Skeletal muscle satellite cell (primary cell): ENCODE measurements at regions not wholly inside any gene's neighbourhood (a gene's known extent, or its start where the extent isn't known, plus 50 kb on each side); places are given as distances from the start of the nearest gene placed in this dataset.
A peak's percentile ranks its signal among the peaks of the same experiment; 100 is the strongest.

Source experiments
- H3K27me3 ChIP-seq: 2 replicates; pipeline ENCODE4 v1.7.0; 2013; ENCODE audit warnings: low read length; ENCODE audit not compliant: control insufficient read depth, insufficient read depth
- H3K36me3 ChIP-seq: 2 replicates; pipeline ENCODE4 v1.7.0; 2013; ENCODE audit warnings: mild to moderate bottlenecking, control low read depth, low read length; ENCODE audit not compliant: insufficient read depth
- H3K4me1 ChIP-seq: 2 replicates; pipeline ENCODE4 v1.7.0; 2013; ENCODE audit warnings: low read length; ENCODE audit not compliant: control insufficient read depth, insufficient read depth
- H3K4me2 ChIP-seq: 2 replicates; pipeline ENCODE4 v1.7.0; 2013; ENCODE audit warnings: mild to moderate bottlenecking, low read length
- H3K4me3 ChIP-seq: 2 replicates; pipeline ENCODE4 v1.7.0; 2013; ENCODE audit warnings: low read length
- H3K9ac ChIP-seq: 2 replicates; pipeline ENCODE4 v1.7.0; 2013; ENCODE audit warnings: mild to moderate bottlenecking, low read depth, low read length, moderate library complexity
- H3K9me3 ChIP-seq: replicated peaks from 2 replicates; pipeline ENCODE4 v1.7.0; 2013; ENCODE audit warnings: mild to moderate bottlenecking, control low read depth, low read length

DNA sequence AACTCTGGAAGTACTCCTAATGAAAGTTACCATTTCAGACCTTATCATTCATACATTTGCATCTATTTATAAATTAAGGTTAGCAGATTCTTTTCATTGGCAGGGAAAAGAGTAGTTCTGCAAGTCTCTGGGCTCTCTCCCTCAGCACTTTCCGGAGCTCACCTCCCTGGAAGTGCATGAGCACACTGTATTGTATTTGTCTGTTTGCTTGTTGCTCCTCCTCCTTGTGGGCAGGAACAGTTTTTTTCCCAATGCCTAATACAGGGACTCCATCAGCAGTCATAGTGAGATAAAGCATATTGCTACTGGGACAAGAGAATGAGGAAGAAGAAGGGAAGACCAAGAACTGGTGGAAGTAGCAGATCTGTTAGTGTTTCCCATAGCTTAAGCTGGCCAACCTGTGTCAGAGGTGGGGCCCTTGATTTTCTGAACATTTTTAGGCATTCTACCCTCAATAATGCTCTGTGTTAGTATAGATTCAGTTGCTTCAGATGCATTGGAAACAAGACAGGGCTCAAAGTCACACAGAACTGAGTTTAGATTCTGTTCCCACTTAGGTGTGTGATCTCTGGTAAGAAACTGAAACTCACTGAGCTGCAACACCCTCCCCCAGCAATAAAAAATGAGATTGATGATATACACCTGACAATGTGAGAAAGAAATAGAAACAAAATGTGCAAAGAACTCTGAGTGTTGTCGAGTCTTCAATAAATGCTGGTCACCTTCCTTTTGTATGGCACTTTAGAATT lies 407.8 kb downstream of the TUSC7 start:
- H3K9ac ChIP-seq, result no peak overlapping the region
- H3K4me2 ChIP-seq, result no peak overlapping the region
- no peaks in the 10 kb centered on the region for H3K9me3 ChIP-seq
- H3K36me3 ChIP-seq, result no peaks in the 10 kb centered on the region
- H3K4me1 ChIP-seq, result peaks cover 6% of the 10 kb centered on the region
- no peaks in the 10 kb centered on the region for H3K27me3 ChIP-seq
- no peak overlapping the region for H3K4me3 ChIP-seq

DNA sequence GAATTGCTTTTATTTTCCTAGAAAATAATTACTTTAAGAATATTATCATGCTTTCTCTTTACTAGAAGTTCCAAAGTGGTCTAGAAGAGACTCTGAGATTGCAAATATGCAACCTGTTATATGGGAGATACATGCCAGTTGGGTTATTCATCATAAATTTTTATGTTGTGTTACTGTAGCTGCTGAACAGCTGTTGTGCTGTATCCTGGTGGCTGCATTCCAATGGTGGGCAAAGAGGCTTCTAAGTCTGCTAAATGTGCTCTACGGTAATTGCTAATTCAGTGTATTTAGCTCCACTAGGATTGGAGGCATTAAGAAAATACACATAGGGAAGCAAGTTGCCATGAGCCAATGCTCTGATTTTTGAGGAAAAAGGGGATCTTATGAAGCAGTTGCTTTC lies 409.0 kb downstream of the TUSC7 start:
- Histone ChIP-seq H3K36me3 (no peaks in the 10 kb centered on the region), H3K27me3 (no peaks in the 10 kb centered on the region), H3K9me3 (no peaks in the 10 kb centered on the region), H3K4me1 (peaks cover 9% of the 10 kb centered on the region), H3K9ac (no peak overlapping the region), H3K4me2 (no peak overlapping the region), H3K4me3 (no peak overlapping the region)

DNA sequence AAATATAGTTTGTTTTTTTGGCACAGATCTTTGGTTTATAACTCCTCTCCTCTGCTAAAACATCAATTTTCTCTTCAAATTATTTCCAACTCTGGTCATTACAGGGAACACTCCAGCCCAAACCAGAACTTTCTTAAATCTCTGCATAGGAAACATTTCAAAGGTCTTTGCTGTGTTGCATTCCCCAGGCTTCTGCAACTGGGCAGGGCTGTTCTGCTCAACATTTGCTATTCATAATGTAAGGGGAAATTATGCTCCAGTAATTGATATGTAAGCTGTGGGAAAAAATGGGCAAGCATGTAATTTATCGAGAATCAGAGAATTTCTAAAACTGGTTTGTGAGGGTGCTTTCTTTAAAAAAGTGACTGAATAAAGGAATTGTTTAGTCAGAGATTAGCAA lies 410.4 kb downstream of the TUSC7 start:
- no peak overlapping the region for H3K9ac ChIP-seq
- no peaks in the 10 kb centered on the region for H3K9me3 ChIP-seq
- no peaks in the 10 kb centered on the region for H3K36me3 ChIP-seq
- no peak overlapping the region for H3K4me3 ChIP-seq
- no peak overlapping the region for H3K4me2 ChIP-seq
- H3K27me3 ChIP-seq, result no peaks in the 10 kb centered on the region
- peaks cover 10% of the 10 kb centered on the region for H3K4me1 ChIP-seq

DNA sequence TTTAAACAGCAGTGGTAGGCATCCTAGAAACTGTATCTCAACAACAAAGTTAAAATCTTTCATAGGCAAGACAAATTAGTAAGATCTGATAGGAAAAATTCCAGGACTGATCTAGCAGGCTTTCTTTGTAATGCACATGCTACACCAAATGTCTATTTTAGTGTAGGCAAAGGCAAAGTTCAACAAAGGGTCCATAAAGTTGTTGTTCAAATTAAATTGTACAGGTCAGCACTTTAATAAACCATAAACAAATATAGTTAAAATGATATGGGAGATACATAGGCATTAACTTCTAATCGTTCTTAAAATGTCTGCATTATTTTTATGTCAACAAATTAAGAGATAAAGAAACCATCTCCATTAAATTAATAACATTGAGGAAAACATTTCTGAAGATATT lies 413.0 kb downstream of the TUSC7 start:
- Histone ChIP-seq H3K36me3 (no peaks in the 10 kb centered on the region), H3K27me3 (no peaks in the 10 kb centered on the region), H3K4me3 (no peak overlapping the region), H3K4me2 (no peak overlapping the region), H3K4me1 (peaks cover 14% of the 10 kb centered on the region), H3K9me3 (no peaks in the 10 kb centered on the region), H3K9ac (no peak overlapping the region)

- Histone ChIP-seq H3K4me1 (peaks cover 24% of the 10 kb centered on the region), H3K36me3 (no peaks in the 10 kb centered on the region), H3K9me3 (no peaks in the 10 kb centered on the region), H3K9ac (no peak overlapping the region), H3K4me2 (no peak overlapping the region), H3K27me3 (no peaks in the 10 kb centered on the region), H3K4me3 (no peak overlapping the region)
These were observed 416.9 kb downstream of the TUSC7 start for GRCh38 chr3:117126460-117126859.

- Histone ChIP-seq H3K36me3 (no peaks in the 10 kb centered on the region), H3K9me3 (no peaks in the 10 kb centered on the region), H3K4me1 (peaks cover 24% of the 10 kb centered on the region), H3K4me2 (no peak overlapping the region), H3K9ac (no peak overlapping the region), H3K27me3 (no peaks in the 10 kb centered on the region), H3K4me3 (no peak overlapping the region)
These were observed 417.5 kb downstream of the TUSC7 start for GRCh38 chr3:117126946-117127546.

- peaks cover 24% of the 10 kb centered on the region for H3K4me1 ChIP-seq
These were observed 418.6 kb downstream of the TUSC7 start for GRCh38 chr3:117128133-117128532.

GRCh38 chr3:117128872-117129271 lies 419.3 kb downstream of the TUSC7 start:
- peaks cover 21% of the 10 kb centered on the region for H3K4me1 ChIP-seq
- H3K4me3 ChIP-seq, result no peak overlapping the region
- H3K9me3 ChIP-seq, result no peaks in the 10 kb centered on the region
- H3K9ac ChIP-seq, result no peak overlapping the region
- no peaks in the 10 kb centered on the region for H3K27me3 ChIP-seq
- H3K36me3 ChIP-seq, result no peaks in the 10 kb centered on the region
- no peak overlapping the region for H3K4me2 ChIP-seq

More at GRCh38 chr3:117128133-117128532, 418.6 kb downstream of the TUSC7 start:
- no peak overlapping the region for H3K9ac ChIP-seq
- H3K4me2 ChIP-seq, result no peak overlapping the region
- no peaks in the 10 kb centered on the region for H3K9me3 ChIP-seq
- H3K4me3 ChIP-seq, result no peak overlapping the region
- no peaks in the 10 kb centered on the region for H3K36me3 ChIP-seq
- no peaks in the 10 kb centered on the region for H3K27me3 ChIP-seq

- H3K27me3 ChIP-seq, result no peaks in the 10 kb centered on the region
- peaks cover 21% of the 10 kb centered on the region for H3K4me1 ChIP-seq
- no peaks in the 10 kb centered on the region for H3K9me3 ChIP-seq
- no peak overlapping the region for H3K9ac ChIP-seq
- H3K36me3 ChIP-seq, result no peaks in the 10 kb centered on the region
- H3K4me2 ChIP-seq, result peak overlapping the region; percentile 13
- no peak overlapping the region for H3K4me3 ChIP-seq
These were observed 419.9 kb downstream of the TUSC7 start for GRCh38 chr3:117129516-117129915.

DNA sequence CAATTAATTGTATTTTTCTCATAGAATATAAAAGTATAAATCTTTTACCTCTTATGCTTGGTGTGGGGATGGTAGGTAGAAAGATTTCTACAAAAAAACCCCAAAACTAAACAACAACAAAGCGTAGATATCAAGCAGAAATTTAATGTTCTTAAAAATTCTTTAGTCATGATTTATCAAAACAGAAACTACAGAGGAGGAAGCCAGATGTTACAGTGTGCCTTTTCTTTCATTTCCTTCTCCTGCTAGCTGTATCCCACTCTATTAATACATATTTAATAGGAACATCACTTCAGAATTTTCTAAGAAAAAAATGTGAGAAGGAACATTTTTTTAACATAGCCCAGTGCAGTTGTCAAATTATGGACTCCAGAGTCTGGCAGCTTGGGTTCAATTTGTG lies 420.6 kb downstream of the TUSC7 start:
- no peak overlapping the region for H3K4me3 ChIP-seq
- H3K36me3 ChIP-seq, result no peaks in the 10 kb centered on the region
- no peaks in the 10 kb centered on the region for H3K27me3 ChIP-seq
- peaks cover 19% of the 10 kb centered on the region for H3K4me1 ChIP-seq
- H3K9me3 ChIP-seq, result no peaks in the 10 kb centered on the region
- H3K9ac ChIP-seq, result no peak overlapping the region
- H3K4me2 ChIP-seq, result peak overlapping the region; percentile 13

- H3K27me3 ChIP-seq, result no peaks in the 10 kb centered on the region
- peaks cover 16% of the 10 kb centered on the region for H3K4me1 ChIP-seq
- no peak overlapping the region for H3K4me2 ChIP-seq
These were observed 421.7 kb downstream of the TUSC7 start for GRCh38 chr3:117131259-117131658.

GRCh38 chr3:117133066-117133465 lies 423.5 kb downstream of the TUSC7 start:
- no peaks in the 10 kb centered on the region for H3K9me3 ChIP-seq
- no peaks in the 10 kb centered on the region for H3K27me3 ChIP-seq
- H3K9ac ChIP-seq, result no peak overlapping the region
- H3K4me2 ChIP-seq, result no peak overlapping the region
- no peaks in the 10 kb centered on the region for H3K36me3 ChIP-seq
- peaks cover 26% of the 10 kb centered on the region for H3K4me1 ChIP-seq
- no peak overlapping the region for H3K4me3 ChIP-seq

More at GRCh38 chr3:117131259-117131658, 421.7 kb downstream of the TUSC7 start:
- Histone ChIP-seq H3K9ac (no peak overlapping the region), H3K9me3 (no peaks in the 10 kb centered on the region), H3K36me3 (no peaks in the 10 kb centered on the region), H3K4me3 (no peak overlapping the region)
